Tibial nerve (tissue), 4 donors: ENCODE measurements at regions not wholly inside any gene's neighbourhood (a gene's known extent, or its start where the extent isn't known, plus 50 kb on each side); places are given as distances from the start of the nearest gene placed in this dataset.

Experiments
- CTCF ChIP-seq, 5 experiments: fragments of 200-600 bp in 3 of 5; fragments of 450-650 bp in 2 of 5; sonication (generic) in 3 of 5; IDR thresholded peaks; one replicate each; pipeline ENCODE4 v1.5.1; 2016 to 2019; ENCODE audit warnings: antibody characterized with exemption in 5 of 5, mild to moderate bottlenecking in 3 of 5, moderate library complexity in 2 of 5
- EP300 ChIP-seq, 2 donors: sonication (generic); formaldehyde crosslinking; IDR thresholded peaks; one replicate each; pipeline ENCODE4 v1.6.1; 2017; ENCODE audit warnings: antibody characterized with exemption in 2 of 2, mild to moderate bottlenecking in 1 of 2
- POLR2A ChIP-seq, 2 donors: fragments of 450-650 bp; IDR thresholded peaks; one replicate each; pipeline ENCODE4 v1.6.1; 2017; ENCODE audit warnings: antibody characterized with exemption in 2 of 2, mild to moderate bottlenecking in 2 of 2, moderate library complexity in 2 of 2

- TF ChIP-seq CTCF (IDR thresholded peaks at IDR 0.05) (no peak), POLR2A (IDR thresholded peaks at IDR 0.05) (no peak), EP300 (IDR thresholded peaks at IDR 0.05) (no peak)
These were observed 169.9 kb upstream of the POT1 start for GRCh38 chr7:125099519-125099918.
